Neural crest cell (in vitro differentiated cells): ENCODE measurements at regions not wholly inside any gene's neighbourhood (a gene's known extent, or its start where the extent isn't known, plus 50 kb on each side); places are given as distances from the start of the nearest gene placed in this dataset.

Source experiments
- DNase-seq: peaks from one replicate; pipeline ENCODE4 v3.0.0; 2021; ENCODE audit warnings: low read depth, mixed read lengths, low spot score
- H3K27ac Mint-ChIP-seq: one replicate; pipeline ENCODE4 v1.8.0; 2021; ENCODE audit warnings: mild to moderate bottlenecking, mixed read lengths; ENCODE audit not compliant: unreplicated experiment
- H3K27me3 Mint-ChIP-seq: 2 replicates; pipeline ENCODE4 v1.8.0; 2021; ENCODE audit warnings: low read depth, mild to moderate bottlenecking, mixed read lengths
- H3K36me3 Mint-ChIP-seq: 2 replicates; pipeline ENCODE4 v1.8.0; 2021; ENCODE audit warnings: low read depth, mild to moderate bottlenecking, mixed read lengths
- H3K4me1 Mint-ChIP-seq: 2 replicates; pipeline ENCODE4 v1.8.0; 2021; ENCODE audit warnings: mixed read lengths
- H3K4me3 Mint-ChIP-seq: one replicate; pipeline ENCODE4 v1.8.0; 2021; ENCODE audit warnings: mild to moderate bottlenecking, mixed read lengths
- H3K9me3 Mint-ChIP-seq: 2 replicates; pipeline ENCODE4 v1.8.0; 2021; ENCODE audit warnings: mixed read lengths
- CTCF ChIP-seq: fragments of 200-600 bp; sonication (generic); conservative IDR thresholded peaks from 2 replicates; pipeline ENCODE4 v1.5.0; 2021; ENCODE audit warnings: antibody characterized with exemption, mild to moderate bottlenecking

- Mint-ChIP-seq H3K4me3 (no peak overlapping the region), H3K9me3 (peaks cover 3% of the 10 kb centered on the region), H3K36me3 (peaks cover 2% of the 10 kb centered on the region), H3K4me1 (peaks cover 3% of the 10 kb centered on the region), H3K27ac (no peak overlapping the region), H3K27me3 (no peaks in the 10 kb centered on the region)
- no peak for TF ChIP-seq CTCF
- no peak for DNase-seq
Measured at GRCh38 chr13:80436571-80437169, 95.7 kb upstream of the SPRY2 start.

- H3K27ac Mint-ChIP-seq: no peak overlapping the region
- peaks cover 5% of the 10 kb centered on the region for H3K9me3 Mint-ChIP-seq
- H3K4me3 Mint-ChIP-seq: no peak overlapping the region
- no peaks in the 10 kb centered on the region for H3K27me3 Mint-ChIP-seq
- no peaks in the 10 kb centered on the region for H3K4me1 Mint-ChIP-seq
- no peak for TF ChIP-seq CTCF
- peaks cover 2% of the 10 kb centered on the region for H3K36me3 Mint-ChIP-seq
- no peak for DNase-seq
Measured at GRCh38 chr13:80430561-80430960, 89.6 kb upstream of the SPRY2 start.

DNA sequence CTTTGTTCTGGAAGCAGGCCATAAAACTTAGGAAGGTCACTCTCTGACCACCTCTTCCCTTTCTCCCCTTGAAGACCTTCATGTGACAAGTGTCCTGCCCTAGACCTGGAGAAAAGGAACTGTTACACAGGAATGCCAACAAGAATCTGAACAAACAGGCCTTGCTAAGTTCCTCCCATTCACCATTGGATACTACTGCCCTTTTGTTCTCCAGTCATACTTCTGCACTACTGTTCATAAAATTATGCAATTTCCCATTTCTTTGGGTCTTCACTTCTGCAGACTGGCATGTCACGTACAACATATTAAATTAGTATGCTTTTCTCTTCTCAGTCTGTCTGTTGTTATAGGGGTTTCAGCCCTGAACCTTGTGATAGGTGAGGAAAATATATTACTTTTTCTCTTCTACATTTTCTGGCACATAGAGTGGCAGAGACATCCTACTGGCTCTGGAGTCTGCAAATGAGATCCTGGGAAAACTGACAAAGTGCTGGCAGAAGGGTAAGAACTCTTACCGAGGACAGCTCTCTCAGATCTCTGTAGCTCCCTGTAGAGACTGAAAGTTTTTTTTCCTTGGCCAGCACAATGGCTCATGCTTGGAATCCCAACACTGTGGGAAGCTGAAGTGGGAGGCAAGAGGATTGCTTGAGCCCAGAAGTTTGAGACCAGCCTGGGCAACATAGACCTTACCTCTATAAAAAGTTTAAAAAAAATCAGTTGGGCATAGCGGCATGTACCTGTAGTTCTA is 87.6 kb upstream of the SPRY2 start:
- no peak overlapping the region for H3K27ac Mint-ChIP-seq
- no peaks in the 10 kb centered on the region for H3K4me1 Mint-ChIP-seq
- no peak for TF ChIP-seq CTCF
- no peak overlapping the region for H3K4me3 Mint-ChIP-seq
- peaks cover 13% of the 10 kb centered on the region for H3K9me3 Mint-ChIP-seq
- no peaks in the 10 kb centered on the region for H3K27me3 Mint-ChIP-seq
- H3K36me3 Mint-ChIP-seq: peaks cover 10% of the 10 kb centered on the region
- no peak for DNase-seq

DNA sequence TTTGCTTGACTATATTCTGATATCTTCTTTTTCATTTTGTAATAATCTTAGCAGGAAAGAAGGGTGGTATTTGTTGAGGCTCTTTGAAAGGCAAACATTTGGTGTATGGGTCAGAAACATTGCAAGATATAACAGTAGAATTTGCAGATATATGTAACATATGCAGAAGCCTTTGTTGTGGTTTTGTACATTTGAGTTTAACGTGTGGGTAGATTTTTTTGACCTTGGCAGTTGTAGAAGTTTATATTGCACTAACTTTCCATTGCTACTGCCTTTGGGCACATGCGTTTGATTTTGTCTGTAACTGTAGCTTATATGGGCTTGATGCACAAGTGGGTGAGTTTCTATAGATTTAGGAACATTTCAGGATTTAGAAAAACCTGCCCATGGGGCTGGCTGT is 78.5 kb upstream of the SPRY2 start:
- Mint-ChIP-seq H3K36me3 (peaks cover 9% of the 10 kb centered on the region), H3K4me3 (no peak overlapping the region), H3K27ac (no peak overlapping the region), H3K4me1 (no peaks in the 10 kb centered on the region), H3K27me3 (no peaks in the 10 kb centered on the region), H3K9me3 (peaks cover 13% of the 10 kb centered on the region)
- DNase-seq: no peak
- no peak for TF ChIP-seq CTCF

DNA sequence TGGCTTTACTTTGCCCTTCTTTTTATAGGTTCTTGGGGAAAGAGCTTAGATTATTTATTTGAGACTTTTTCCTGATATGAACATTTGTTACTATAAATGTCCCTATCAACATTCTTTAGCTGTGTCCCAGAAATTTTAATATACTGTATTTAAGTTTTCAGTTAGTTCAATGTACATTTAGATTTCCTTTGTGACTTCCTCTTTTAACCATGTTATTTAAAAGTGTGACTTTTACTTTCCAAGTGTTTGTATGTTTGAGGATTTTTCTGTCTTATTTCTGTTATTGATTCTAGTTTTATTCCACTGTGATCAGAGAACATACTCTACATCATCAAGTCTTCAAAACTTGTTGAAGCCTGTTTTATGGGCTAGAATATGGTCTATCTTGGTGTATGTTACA is 72.7 kb upstream of the SPRY2 start:
- Mint-ChIP-seq H3K36me3 (peaks cover 5% of the 10 kb centered on the region), H3K27me3 (no peaks in the 10 kb centered on the region), H3K4me1 (no peaks in the 10 kb centered on the region), H3K9me3 (peaks cover 8% of the 10 kb centered on the region), H3K4me3 (no peak overlapping the region), H3K27ac (no peak overlapping the region)
- DNase-seq: no peak
- TF ChIP-seq CTCF: no peak
